ENCODE measurements at regions not wholly inside any gene's neighbourhood (a gene's known extent, or its start where the extent isn't known, plus 50 kb on each side); places are given as distances from the start of the nearest gene placed in this dataset.

DNA sequence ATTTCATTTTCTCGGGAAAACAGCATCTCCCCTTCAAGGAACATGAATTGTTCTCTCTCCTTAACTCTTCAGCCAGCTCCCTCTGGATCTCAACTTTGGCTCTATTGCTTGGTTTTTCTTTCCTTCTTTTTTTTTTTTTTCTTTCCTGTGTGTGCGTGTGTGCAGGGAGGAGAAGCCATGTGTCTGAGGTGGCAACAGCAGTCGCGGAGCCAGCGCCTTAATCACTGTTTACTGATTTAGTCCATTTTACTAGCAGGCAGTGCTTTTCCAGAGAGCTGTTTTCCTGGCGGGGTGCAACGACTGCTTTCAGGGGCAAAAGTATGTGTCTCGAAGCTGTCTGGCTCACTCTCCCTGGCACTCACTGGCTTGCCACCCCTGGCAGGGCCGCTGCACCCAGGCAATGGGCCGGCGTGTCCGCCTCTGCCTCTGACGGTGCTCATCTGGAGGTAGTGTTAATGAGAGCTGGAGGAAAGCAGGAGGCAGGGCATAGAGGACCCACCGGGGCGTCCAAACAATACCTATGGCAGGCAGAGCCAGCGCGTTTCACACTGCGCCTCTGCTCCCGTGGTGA lies 835.4 kb upstream of the NR2F2 start:
- no peak for DNase-seq (ENCODE audit: low spot score)

DNA sequence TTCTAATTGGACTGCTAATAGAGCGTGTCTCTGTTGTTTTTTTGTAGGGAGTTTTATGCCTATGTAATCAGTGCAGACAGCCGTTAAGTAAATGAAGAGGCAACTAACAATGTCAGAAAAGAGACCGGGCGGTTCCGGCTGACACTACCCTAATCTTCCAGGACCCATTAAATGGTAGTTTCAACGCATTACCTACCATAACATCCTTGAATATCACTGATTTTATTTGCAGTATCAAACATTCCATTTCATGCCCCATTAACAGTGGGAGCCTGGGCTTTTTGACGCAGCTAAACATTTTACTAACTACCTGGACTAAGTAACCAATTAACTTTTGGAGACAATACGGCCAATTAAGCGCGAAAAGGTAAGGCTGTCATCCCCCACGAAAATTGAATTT lies 832.9 kb upstream of the NR2F2 start:
- peak; percentile 25 for DNase-seq (ENCODE audit: low spot score)

DNA sequence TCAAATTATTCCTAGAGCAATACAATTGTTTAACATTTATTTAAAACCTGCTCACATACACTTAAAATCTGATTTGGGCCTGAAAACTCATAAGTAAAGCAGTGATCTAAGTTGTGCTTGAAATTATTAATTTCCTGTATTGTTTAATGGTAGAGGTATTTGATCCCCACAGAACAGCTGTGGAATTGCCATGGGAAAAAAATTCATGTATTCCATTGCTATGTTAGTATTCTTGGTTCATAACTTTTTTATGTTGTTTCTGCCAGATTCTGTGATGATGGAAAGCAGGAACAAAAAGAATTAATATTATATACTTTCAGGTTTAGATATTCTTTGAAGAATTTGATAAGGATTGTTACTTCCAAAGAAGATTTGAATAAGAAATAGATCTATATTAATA lies 831.5 kb upstream of the NR2F2 start:
- no peak for DNase-seq (ENCODE audit: low spot score)

DNA sequence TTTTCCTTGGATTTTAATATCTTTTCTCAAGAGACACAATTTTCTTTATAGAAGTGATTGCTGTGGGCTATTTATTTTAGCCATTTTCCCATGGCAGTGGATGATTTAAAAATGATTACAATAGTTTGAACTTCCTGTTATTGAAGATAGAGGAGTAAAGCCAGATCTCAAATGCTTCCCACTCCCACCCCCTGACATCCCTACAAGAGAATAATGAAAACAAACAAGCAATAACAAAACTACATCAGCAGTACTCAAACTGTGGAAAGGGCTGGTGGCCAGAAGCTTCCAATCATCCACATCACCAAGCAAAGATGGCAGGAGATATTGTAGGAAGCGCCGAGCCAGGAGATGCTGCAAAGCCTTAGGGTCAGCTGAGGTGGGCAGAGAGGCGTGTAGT lies 831.1 kb upstream of the NR2F2 start:
- DNase-seq (ENCODE audit: low spot score): no peak

DNA sequence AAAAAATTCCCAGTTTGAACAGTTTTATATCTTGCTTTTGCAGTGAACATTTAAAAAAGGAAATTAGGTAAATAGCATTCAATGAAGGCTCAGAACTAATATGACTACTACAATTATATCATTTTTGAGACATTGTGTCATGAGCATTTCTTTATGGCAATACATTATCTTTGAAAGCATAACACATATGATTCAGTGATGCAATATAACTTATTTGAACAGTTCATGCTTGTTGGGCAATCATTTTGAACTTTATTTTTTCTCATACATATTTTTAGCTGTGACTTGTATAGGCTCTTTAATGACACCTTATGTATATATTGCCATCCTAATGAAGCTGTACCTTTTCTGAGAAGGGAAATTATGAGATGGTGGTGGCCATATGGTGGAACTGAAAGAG lies 828.6 kb upstream of the NR2F2 start:
- no peak for DNase-seq (ENCODE audit: low spot score)

DNA sequence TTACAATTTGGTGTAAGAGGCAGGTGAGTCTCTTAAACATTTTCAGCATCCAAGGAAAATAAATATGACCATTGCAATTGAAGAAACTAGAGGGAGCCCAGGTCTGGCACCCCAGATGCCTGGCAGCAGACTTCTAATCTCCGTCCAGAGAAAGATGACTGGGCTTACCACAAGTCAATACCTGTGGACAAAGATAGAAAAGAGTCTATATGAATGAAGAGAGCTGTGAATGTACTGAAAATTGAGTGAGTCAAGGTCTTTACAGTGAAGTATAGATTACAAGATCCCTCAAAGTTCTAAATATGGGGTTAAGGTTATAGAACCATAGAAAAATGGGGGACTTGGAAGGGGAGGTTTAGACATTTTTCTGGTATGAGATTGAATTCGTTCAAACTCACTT lies 827.4 kb upstream of the NR2F2 start:
- no peak for DNase-seq (ENCODE audit: low spot score)

DNA sequence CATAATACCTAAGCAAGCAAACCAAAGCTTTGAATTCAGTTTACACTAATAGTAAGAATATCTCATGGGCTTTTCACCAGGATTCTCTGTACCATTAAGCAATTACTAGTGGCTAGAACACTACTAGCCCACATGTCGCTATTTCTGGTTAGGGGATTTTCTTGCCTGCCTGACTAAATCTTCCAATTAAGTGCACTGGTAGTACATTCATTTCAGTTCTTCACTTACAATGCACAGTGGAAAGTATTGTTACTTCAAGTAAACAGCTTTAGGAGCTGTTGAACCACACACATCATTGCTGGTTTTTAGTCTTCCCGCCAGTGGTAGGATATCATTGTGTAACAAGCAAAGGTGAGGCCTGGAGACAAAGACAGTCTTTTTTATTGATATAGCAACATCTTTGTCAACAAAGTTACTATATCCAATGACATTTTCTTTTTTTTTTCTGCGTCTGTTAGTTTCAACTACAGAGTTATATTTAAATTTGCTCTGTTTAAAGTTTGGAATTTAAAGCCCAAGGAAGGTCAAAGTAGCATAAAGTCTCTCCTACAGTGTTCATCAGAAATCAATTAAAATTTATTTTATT lies 826.8 kb upstream of the NR2F2 start:
- no peak for DNase-seq (ENCODE audit: low spot score)

DNA sequence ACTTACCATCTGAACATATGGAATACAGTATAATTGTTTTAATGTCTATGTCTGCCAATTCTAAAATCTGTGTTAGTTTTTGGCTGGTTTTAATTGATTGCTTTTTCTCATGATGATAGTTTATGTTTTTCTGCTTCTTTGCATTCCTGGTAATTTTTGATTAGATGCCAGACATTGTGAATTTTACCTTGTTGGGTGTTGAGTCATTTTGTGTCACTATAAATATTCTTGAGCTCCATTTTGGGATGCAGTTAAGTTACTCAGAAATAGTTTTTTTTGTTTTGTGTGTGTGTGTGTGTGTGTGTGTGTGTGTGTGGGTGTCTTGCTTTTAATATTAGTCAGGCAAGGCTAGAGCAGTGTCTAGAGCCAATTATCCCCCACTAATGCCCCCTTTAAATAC lies 818.8 kb upstream of the NR2F2 start:
- DNase-seq (ENCODE audit: low spot score): no peak

DNA sequence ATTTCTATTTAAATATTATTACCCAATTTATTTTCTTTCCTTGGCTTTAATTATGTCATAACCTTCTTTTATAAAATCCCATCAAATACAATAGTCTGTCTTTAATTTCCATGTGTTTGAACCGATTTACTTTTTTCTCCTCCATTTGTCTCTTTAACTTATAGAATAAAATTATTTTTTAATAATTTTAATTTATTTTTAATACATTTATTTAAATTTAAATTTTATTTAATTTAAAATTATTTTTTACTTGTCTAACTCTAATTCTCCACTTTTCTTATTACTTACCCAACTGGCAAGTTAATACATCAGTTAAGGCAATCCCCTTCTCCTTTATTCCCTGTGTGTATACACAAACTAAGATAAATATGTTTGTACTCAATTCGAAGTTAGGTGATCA lies 817.6 kb upstream of the NR2F2 start:
- no peak for DNase-seq (ENCODE audit: low spot score)

DNA sequence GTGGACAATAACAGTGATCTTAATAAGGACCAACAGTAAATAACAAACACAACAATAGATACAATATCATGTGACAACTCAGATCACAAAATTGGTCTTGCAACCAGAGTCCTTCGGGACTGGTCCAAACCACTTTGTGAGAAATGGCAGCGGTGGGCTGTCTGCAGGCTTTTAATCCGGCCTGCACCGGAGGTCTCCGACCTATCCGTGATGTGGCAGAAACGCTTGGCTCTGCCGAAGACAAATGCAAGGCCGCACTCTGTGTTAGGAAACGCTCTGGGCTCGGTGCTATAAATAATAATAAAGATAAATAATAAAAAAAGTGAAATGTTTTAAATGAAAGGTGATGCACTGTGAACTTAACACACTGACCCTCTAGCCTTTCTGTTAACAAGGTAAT lies 810.6 kb upstream of the NR2F2 start:
- DNase-seq (ENCODE audit: low spot score): no peak

DNA sequence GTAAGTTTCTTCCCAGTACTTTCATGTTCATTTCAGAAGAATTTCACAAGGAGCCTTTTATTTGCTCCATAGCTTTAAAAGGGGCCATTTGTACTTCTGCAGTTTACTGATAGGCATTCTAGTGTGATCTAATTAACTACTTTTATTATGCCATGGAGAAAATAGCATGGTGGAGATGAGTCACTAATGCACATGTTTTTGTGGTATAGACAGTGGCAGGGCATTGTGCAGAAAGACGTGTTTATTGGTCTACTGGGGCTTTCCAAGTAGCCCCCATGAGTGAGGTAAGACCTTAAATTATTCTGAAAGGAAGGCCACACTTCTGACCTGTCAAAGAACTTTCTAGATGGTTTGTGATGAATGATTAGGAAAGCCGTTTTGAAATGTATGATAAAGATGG lies 810.0 kb upstream of the NR2F2 start:
- no peak for DNase-seq (ENCODE audit: low spot score)

DNA sequence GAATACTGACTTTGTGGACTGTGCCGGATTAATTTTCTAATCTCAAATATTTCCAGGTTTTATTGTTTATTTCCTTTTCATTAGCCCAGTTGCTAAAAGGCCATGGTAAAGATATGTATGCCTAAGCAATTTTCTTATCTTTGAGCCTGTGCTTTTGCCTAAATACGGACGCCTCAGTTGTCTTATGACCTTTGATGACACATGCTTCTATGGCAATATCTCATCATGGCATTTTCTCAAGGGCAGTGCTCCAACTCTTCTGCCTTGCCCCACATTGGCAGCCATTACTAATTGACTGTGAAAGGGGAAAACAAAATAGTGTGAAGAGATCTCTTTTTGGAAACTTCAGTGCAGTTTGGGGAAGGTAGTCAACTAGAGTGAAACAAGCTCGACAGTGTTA lies 809.6 kb upstream of the NR2F2 start:
- DNase-seq (ENCODE audit: low spot score): no peak

DNA sequence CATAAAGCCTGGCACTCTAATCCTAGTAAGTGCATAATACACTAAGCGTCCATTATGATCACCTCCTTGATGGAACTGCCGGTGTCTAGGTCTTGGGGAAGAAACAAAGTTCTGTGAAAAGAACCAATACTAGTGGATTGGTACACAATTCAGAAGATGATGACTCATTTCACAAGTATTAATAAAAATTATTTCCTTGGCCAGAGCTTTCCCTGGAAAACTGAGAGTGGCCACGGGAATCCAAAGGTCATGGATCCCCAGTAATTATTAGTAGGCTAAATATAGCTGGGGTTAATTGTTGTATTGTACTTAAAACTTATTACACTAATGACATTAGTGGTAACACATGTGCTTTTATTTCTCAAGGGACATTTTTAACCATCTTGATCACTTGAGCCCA lies 808.0 kb upstream of the NR2F2 start:
- DNase-seq (ENCODE audit: low spot score): no peak

DNA sequence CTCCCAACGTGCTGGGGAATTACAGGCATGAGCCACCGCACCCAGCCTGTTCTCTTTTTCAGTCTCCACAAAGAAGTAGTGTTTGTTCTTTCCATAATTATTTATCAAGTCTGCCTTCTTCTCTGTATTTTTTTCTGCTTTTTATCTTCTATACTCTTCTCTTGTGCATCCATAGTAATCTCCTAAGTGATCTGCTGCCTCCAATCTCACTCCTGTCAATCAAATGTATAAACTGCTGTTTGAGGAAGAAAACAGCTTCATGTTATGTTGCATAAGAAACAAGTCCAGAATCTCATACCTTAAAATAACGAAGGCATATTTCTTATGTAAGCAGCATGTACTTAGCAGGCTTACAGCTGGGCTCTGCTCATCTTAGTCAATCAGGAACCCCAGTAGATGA lies 801.6 kb upstream of the NR2F2 start:
- DNase-seq (ENCODE audit: low spot score): no peak

DNA sequence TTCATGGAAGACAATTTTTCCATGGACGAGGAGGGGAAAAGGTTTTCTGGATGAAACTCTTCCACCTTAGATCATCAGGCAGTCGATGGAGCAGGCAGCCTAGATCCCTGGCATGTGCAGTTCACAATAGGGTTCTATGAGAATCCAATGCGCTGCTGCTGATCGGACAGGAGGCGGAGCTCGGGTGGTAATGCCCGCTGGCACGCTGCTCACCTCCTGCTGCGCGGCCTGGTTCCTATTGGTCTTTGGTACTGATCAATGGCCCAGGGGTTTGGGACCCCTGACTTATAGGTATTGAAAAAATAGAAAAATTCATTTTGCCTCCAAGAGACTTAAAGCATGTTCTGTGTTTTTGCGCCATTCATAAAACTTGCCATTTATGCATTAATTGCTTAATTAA lies 793.9 kb upstream of the NR2F2 start:
- no peak for DNase-seq (ENCODE audit: low spot score)

DNA sequence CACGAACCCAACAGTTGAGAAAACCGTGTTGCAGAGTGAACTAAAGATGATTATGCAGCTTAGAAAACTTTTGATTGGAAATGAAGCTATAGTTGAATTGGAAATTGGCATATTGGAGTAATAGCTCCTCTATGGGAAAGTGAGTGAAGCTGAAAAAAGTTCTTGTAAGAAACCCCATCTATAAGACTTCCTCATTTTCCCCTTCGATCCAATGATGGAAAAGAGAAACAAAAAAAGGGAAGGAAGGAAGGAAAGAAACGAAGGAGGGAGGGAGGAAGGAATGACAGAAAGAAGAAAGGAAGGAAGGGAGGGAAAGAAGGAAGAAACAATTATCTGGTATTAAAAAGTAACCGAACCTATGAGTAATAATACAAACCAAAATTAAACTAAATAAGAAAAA lies 791.8 kb upstream of the NR2F2 start:
- no peak for DNase-seq (ENCODE audit: low spot score)

DNA sequence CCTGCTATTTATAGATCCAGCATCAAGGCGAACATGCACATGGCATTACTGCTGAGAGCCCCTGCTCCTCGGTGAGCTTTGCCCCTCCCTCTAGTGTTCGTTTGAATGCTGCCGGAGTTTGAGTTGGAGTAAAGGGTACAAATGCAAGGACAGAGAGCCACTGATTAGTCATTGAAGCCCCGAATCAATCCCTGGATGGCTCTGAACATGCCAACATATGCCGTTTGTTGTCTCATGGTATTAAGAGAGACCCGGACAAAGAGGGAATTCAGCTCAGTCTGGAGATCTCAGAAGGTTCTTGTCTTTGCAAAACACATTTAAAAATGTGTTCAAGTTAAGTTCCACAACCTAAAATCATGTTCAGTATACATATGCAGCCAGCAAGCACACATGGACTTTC lies 789.2 kb upstream of the NR2F2 start:
- DNase-seq (ENCODE audit: low spot score): no peak

DNA sequence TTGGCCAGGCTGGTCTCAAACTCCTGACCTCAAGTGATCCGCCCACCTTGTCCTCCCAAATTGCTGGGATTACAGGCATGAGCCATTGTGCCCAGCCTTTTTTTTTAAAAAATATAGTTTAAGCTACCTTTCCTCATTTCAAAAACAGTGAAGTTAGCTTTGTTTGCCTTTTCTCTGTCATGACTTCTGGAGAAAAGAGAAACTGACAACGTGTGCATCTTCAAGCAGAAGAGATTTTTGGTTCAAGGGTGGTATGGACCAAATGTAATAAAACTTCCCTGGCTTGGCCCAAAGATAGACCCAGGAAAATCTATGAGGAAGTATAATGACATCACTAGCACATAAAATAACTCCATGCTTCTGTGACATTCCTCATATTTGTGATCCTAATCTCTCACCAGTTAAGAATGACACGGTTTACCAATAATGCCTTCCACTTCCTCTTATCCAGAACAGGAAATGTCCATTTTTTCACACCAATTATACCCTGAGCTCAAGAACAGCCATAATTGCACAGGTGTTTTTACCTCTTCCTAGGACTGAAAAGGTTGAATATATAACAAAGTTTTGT lies 781.2 kb upstream of the NR2F2 start:
- peak; percentile 66 for DNase-seq (ENCODE audit: low spot score)

DNA sequence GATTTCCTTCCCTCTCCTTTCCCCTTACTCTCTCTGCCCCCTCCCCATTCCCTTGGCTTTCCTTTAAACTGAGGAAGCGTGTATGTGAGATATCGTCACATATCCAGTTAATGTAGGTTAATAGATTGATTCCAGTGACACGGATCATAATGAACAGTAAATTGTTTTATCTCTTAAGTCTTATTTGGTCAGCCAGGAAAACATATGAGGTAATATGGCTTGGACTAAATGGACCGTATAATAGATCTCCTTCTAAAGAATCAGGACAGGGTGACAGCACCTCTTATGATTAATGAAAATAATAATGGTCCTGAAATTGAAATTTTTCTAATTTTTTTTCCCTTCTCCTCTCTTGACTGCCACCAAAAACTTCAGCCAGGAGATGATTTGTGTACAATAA lies 779.8 kb upstream of the NR2F2 start:
- DNase-seq (ENCODE audit: low spot score): no peak

DNA sequence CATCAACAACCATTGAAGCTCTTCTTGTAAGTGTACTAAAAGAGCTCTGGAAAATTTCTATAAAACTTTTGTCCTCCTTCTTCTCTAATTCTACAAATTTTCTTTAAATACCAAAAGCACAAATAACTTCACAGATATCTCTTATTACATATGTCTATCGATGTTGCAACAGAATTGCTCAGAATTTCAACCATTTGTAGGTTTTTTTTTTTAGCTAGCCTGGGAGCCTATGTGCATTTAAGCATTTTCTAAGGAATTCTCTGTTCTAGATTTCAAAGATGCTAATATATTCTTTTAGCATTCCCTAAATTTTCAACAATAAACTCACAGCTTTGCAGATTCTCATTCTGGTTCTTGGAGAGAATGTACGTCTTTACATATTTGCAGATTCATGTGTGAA lies 774.3 kb upstream of the NR2F2 start:
- DNase-seq (ENCODE audit: low spot score): no peak

DNA sequence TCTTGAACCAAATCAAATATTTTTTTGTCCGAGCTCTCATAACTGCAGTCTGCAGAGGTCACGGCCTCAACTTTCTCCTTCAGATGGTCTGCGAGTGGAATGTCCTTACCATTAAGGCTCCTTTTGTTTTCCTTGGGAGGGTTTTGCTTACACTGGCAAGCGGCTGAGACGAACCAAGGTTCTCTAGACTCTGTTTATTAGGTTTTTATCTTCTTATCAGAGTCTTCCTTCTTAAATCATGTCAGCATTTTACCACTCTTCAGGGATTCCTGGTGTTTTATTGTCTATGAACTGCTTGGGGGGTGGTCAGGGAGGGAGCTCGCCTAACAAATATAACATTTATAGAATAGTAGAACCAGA lies 773.7 kb upstream of the NR2F2 start:
- DNase-seq (ENCODE audit: low spot score): no peak

DNA sequence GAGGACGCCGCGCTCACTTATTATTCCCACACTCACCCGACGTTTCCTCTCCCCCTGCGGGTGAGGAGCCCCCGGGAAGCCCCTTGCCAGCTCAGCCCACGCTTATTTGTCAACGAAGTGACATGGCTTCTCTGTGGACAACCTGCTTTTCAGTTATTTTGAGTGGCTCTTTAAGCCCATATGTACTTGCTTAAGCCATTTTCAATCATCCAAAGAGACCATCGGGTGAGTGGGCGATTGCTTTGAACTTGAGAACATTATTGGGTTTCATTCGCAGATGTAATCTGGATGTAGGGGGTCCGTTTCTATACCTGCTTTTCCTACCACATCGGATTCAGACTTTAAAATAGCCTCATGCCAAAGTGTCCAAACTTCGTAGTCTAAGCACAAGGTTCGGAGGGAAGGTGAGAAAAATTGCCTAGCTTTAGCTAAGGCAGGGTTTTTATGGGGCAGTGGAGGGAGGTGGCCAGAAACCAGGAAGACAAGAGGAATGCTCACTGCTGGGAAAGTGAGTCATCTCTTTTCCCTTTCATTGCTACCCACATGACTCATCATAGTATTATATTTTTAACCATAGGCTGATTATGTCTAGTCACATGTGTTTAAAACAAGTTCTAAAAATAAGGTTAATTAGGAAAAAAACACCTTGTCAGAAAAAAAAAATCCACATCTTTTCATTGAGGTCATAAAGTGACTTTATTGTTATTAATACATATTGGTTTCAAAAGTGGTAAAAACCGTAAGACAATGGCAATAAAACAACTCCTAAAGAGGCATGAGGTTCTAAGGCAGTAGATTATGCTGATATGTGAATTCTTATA lies 773.1 kb upstream of the NR2F2 start:
- DNase-seq (ENCODE audit: low spot score): peak; percentile 91

DNA sequence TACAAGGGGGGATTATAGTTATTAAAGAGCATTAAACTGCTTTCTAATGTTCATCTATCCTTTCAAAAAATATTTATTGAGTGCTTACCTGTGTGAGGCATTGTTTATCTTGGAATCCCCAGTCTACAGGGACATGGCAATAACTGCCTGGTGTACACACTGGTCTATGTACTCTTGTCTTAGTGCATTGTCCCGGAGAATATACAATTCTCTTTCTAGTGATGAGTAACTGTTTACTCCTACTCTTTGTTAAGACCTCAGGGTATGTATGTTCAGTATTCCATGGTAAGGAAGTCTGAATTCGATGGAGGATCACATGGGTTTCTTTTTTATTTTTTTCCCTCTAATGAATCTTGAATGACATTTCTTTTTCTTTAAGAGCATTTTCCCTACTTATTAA lies 772.4 kb upstream of the NR2F2 start:
- DNase-seq (ENCODE audit: low spot score): peak; percentile 50

DNA sequence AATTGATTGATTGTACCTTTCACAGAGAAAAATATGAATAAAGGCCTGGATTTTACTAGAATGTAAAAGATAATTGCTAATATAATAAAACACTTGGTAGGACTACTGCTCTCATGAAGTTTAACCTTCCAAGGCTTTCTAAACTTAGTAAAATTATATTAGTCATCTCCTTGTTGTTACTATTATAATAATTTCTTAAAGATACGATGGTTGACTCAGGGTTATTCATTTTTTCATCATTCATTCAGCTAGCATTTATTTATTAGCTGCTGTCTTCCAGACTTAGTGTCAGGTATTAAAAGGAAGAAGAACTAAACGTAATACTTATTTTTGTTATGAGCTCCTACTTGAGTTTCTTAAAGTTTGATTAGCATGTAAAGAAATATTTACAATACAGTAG lies 771.6 kb upstream of the NR2F2 start:
- DNase-seq (ENCODE audit: low spot score): no peak
